GM12891 (cell line): ENCODE measurements at regions not wholly inside any gene's neighbourhood (a gene's known extent, or its start where the extent isn't known, plus 50 kb on each side); places are given as distances from the start of the nearest gene placed in this dataset.

Source experiments
- POLR2A ChIP-seq: IDR thresholded peaks from 2 replicates; pipeline ENCODE4 v1.6.1; 2011; ENCODE audit warnings: low read depth, low read length, control low read depth
- POLR2AphosphoS5 ChIP-seq: IDR thresholded peaks from 2 replicates; pipeline ENCODE4 v1.6.1; 2011; ENCODE audit warnings: low read depth, low read length, control low read depth
- TAF1 ChIP-seq: IDR thresholded peaks from 2 replicates; pipeline ENCODE4 v1.6.1; 2011; ENCODE audit warnings: low read depth, low read length, control low read depth

DNA sequence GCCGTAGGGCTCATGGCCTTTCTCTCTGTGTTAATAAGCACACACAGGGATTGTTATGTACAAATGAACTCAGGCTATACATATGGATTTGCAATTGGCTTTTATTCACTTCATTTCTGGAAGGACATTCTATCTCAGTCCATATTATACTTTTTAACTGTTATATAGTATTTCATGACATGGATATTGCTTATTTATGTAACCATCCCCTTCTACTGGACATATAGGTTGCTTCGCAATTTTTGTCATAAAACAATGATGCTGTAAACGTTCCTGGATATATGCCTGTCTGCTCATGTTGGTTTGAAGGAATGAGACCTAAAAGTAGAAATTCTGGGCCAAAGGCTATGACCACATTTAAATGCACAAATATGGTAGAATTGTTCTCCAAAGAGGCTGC is 158.1 kb downstream of the BCOR start:
- TF ChIP-seq POLR2AphosphoS5, result no peak
- TF ChIP-seq POLR2A, result no peak
- TF ChIP-seq TAF1, result no peak
